ENCODE measurements at regions not wholly inside any gene's neighbourhood (a gene's known extent, or its start where the extent isn't known, plus 50 kb on each side); places are given as distances from the start of the nearest gene placed in this dataset.

- Histone ChIP-seq H3K27me3 (ENCODE audit: control insufficient read depth, extremely low read depth, insufficient read depth, low read length) (no peaks in the 10 kb centered on the region), H3K9ac (ENCODE audit: control insufficient read depth, extremely low read depth, insufficient read depth, low read length) (no peak overlapping the region), H3K9me1 (ENCODE audit: control insufficient read depth, extremely low read depth, insufficient read depth, low read length) (no peaks in the 10 kb centered on the region), H3K9me3 (ENCODE audit: control insufficient read depth, low read depth, low read length) (no peaks in the 10 kb centered on the region), H3K4me2 (ENCODE audit: control insufficient read depth, extremely low read depth, insufficient read depth, low read depth, low read length) (no peak overlapping the region), H4K20me1 (ENCODE audit: control insufficient read depth, extremely low read depth, insufficient read depth, low read length) (no peaks in the 10 kb centered on the region), H3K4me3 (ENCODE audit: control insufficient read depth in 2 of 3, extremely low read depth in 1 of 3, insufficient read depth in 2 of 3, low read depth in 1 of 3, low read length in 3 of 3) (no peak overlapping the region), H3K79me2 (ENCODE audit: control insufficient read depth, insufficient read depth, low read length) (no peaks in the 10 kb centered on the region), H2AFZ (ENCODE audit: control insufficient read depth, low read length) (no peak overlapping the region), H3K27ac (ENCODE audit: control insufficient read depth, insufficient read depth, low read length) (no peak overlapping the region), H3K4me1 (ENCODE audit: control insufficient read depth, extremely low read depth, insufficient read depth, low read length) (no peaks in the 10 kb centered on the region), H3K36me3 (ENCODE audit: control insufficient read depth in 2 of 2, extremely low read depth in 1 of 2, insufficient read depth in 2 of 2, low read length in 2 of 2) (no peaks in the 10 kb centered on the region)
- TF ChIP-seq CTCF (optimal IDR thresholded peaks at IDR 0.05 in 1 of 3, IDR thresholded peaks at IDR 0.05 in 1 of 3, conservative IDR thresholded peaks at IDR 0.05 in 1 of 3; ENCODE audit: extremely low read depth in 1 of 3, insufficient read depth in 2 of 3, low read length in 3 of 3): no peak
- TF ChIP-seq EZH2 (IDR thresholded peaks at IDR 0.05; ENCODE audit: low read length): no peak
- FAIRE-seq (no peak), DNase-seq (ENCODE audit: low read depth, low spot score) (no peak)
- dilution Hi-C loops (cut with MboI; ENCODE audit: extremely low pct_ligation_motif_present, low sequenced_read_pairs): no loop called here
These were observed 325.9 kb upstream of the TNC start for GRCh38 chr9:115443890-115444289.

- Histone ChIP-seq H2AFZ (ENCODE audit: control insufficient read depth, low read length) (no peak overlapping the region), H3K36me3 (ENCODE audit: control insufficient read depth in 2 of 2, extremely low read depth in 1 of 2, insufficient read depth in 2 of 2, low read length in 2 of 2) (no peaks in the 10 kb centered on the region), H3K27me3 (ENCODE audit: control insufficient read depth, extremely low read depth, insufficient read depth, low read length) (no peaks in the 10 kb centered on the region), H4K20me1 (ENCODE audit: control insufficient read depth, extremely low read depth, insufficient read depth, low read length) (no peaks in the 10 kb centered on the region), H3K79me2 (ENCODE audit: control insufficient read depth, insufficient read depth, low read length) (no peaks in the 10 kb centered on the region), H3K9ac (ENCODE audit: control insufficient read depth, extremely low read depth, insufficient read depth, low read length) (no peak overlapping the region), H3K27ac (ENCODE audit: control insufficient read depth, insufficient read depth, low read length) (no peak overlapping the region), H3K4me2 (ENCODE audit: control insufficient read depth, extremely low read depth, insufficient read depth, low read depth, low read length) (no peak overlapping the region), H3K4me3 (ENCODE audit: control insufficient read depth in 2 of 3, extremely low read depth in 1 of 3, insufficient read depth in 2 of 3, low read depth in 1 of 3, low read length in 3 of 3) (no peak overlapping the region), H3K9me3 (ENCODE audit: control insufficient read depth, low read depth, low read length) (no peaks in the 10 kb centered on the region), H3K4me1 (ENCODE audit: control insufficient read depth, extremely low read depth, insufficient read depth, low read length) (no peaks in the 10 kb centered on the region), H3K9me1 (ENCODE audit: control insufficient read depth, extremely low read depth, insufficient read depth, low read length) (no peaks in the 10 kb centered on the region)
- TF ChIP-seq CTCF (optimal IDR thresholded peaks at IDR 0.05 in 1 of 3, IDR thresholded peaks at IDR 0.05 in 1 of 3, conservative IDR thresholded peaks at IDR 0.05 in 1 of 3; ENCODE audit: extremely low read depth in 1 of 3, insufficient read depth in 2 of 3, low read length in 3 of 3) (no peak), EZH2 (IDR thresholded peaks at IDR 0.05; ENCODE audit: low read length) (no peak)
- no peak for DNase-seq (ENCODE audit: low read depth, low spot score)
- dilution Hi-C loops (cut with MboI; ENCODE audit: extremely low pct_ligation_motif_present, low sequenced_read_pairs): no loop called here
- no peak for FAIRE-seq
These were observed 327.0 kb upstream of the TNC start for GRCh38 chr9:115444959-115445358.
